HCT116 (cell line): ENCODE measurements at regions not wholly inside any gene's neighbourhood (a gene's known extent, or its start where the extent isn't known, plus 50 kb on each side); places are given as distances from the start of the nearest gene placed in this dataset.
"Not testable (repeated sequence)": the region's sequence is repeated elsewhere in the genome, so short reads cannot be mapped to it uniquely, and the experiment has no call there.

Experiments
- CEBPB ChIP-seq: IDR thresholded peaks from 2 replicates; pipeline ENCODE4 v1.6.1; 2012; ENCODE audit warnings: low read depth
- CTCF ChIP-seq, 3 experiments: fragments of 200-600 bp in 1 of 3; sonication (generic) in 1 of 3; IDR thresholded peaks in 2 of 3; conservative IDR thresholded peaks in 1 of 3; 2 replicates each; pipeline ENCODE4 v1.5.1; 2012 to 2017; ENCODE audit warnings: low read depth in 2 of 3, low read length in 2 of 3, antibody characterized with exemption in 1 of 3, borderline replicate concordance in 1 of 3, control low read depth in 1 of 3, mild to moderate bottlenecking in 1 of 3, mixed read lengths in 1 of 3, mixed run types in 1 of 3, moderate library complexity in 1 of 3; ENCODE audit not compliant: insufficient read depth in 1 of 3
- ELF1 ChIP-seq: IDR thresholded peaks from 2 replicates; pipeline ENCODE4 v1.6.1; 2012; ENCODE audit warnings: low read depth, borderline replicate concordance
- EZH2 ChIP-seq: fragments of 200-600 bp; sonication (generic); IDR thresholded peaks from 2 replicates; pipeline ENCODE4 v1.6.1; 2017; ENCODE audit warnings: antibody characterized with exemption, mixed run types
- EZH2phosphoT487 ChIP-seq: fragments of 200-600 bp; IDR thresholded peaks from 2 replicates; pipeline ENCODE4 v1.6.1; 2018; ENCODE audit warnings: antibody characterized with exemption, borderline replicate concordance
- JUND ChIP-seq: IDR thresholded peaks from 2 replicates; pipeline ENCODE4 v1.6.1; 2012
- POLR2A ChIP-seq: IDR thresholded peaks from 2 replicates; pipeline ENCODE4 v1.7.0; 2011; ENCODE audit warnings: borderline replicate concordance; ENCODE audit not compliant: insufficient read depth, insufficient read length; ENCODE audit errors: extremely low read depth
- POLR2AphosphoS5 ChIP-seq: IDR thresholded peaks from 2 replicates; pipeline ENCODE4 v1.6.1; 2011; ENCODE audit warnings: mild to moderate bottlenecking, low read depth, low read length, moderate library complexity
- RAD21 ChIP-seq: IDR thresholded peaks from 2 replicates; pipeline ENCODE4 v1.6.1; 2012; ENCODE audit warnings: low read depth, mild to moderate bottlenecking
- ZBTB33 ChIP-seq: IDR thresholded peaks from 2 replicates; pipeline ENCODE4 v1.6.1; 2011; ENCODE audit warnings: mild to moderate bottlenecking, low read length, moderate library complexity; ENCODE audit not compliant: insufficient replicate concordance; ENCODE audit errors: extremely low read depth
- ZFX ChIP-seq: fragments of 450-650 bp; IDR thresholded peaks from 2 replicates; pipeline ENCODE4 v1.6.1; 2017
- TF ChIP-seq, protein P1 (sequence below): IDR thresholded peaks from 2 replicates; pipeline ENCODE4 v1.6.1; 2012; ENCODE audit warnings: low read depth
- TF ChIP-seq, protein P2 (sequence below): IDR thresholded peaks from 2 replicates; pipeline ENCODE4 v1.6.1; 2012

- TF ChIP-seq CTCF (IDR thresholded peaks at IDR 0.05 in 2 of 3, conservative IDR thresholded peaks at IDR 0.05 in 1 of 3; ENCODE audit: borderline replicate concordance in 1 of 3, insufficient read depth in 1 of 3, low read depth in 2 of 3, low read length in 2 of 3); POLR2A; POLR2AphosphoS5; EZH2; ZBTB33; ZFX; CEBPB; EZH2phosphoT487; ELF1; JUND; RAD21: not testable (repeated sequence)
- TF ChIP-seq, protein P1, sequence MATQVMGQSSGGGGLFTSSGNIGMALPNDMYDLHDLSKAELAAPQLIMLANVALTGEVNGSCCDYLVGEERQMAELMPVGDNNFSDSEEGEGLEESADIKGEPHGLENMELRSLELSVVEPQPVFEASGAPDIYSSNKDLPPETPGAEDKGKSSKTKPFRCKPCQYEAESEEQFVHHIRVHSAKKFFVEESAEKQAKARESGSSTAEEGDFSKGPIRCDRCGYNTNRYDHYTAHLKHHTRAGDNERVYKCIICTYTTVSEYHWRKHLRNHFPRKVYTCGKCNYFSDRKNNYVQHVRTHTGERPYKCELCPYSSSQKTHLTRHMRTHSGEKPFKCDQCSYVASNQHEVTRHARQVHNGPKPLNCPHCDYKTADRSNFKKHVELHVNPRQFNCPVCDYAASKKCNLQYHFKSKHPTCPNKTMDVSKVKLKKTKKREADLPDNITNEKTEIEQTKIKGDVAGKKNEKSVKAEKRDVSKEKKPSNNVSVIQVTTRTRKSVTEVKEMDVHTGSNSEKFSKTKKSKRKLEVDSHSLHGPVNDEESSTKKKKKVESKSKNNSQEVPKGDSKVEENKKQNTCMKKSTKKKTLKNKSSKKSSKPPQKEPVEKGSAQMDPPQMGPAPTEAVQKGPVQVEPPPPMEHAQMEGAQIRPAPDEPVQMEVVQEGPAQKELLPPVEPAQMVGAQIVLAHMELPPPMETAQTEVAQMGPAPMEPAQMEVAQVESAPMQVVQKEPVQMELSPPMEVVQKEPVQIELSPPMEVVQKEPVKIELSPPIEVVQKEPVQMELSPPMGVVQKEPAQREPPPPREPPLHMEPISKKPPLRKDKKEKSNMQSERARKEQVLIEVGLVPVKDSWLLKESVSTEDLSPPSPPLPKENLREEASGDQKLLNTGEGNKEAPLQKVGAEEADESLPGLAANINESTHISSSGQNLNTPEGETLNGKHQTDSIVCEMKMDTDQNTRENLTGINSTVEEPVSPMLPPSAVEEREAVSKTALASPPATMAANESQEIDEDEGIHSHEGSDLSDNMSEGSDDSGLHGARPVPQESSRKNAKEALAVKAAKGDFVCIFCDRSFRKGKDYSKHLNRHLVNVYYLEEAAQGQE: not testable (repeated sequence)
- TF ChIP-seq, protein P2, sequence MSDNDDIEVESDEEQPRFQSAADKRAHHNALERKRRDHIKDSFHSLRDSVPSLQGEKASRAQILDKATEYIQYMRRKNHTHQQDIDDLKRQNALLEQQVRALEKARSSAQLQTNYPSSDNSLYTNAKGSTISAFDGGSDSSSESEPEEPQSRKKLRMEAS: not testable (repeated sequence)
Observed at GRCh38 chr1:238429703-238430102, 539.0 kb upstream of the ZP4 start.
